Activated CD8-positive, alpha-beta memory T cell treated with anti-CD3 and anti-CD28 coated beads, Interleukin-2, amount 10 ng/mL, durations not matched to agents 7 days and 5 days (primary cell): ENCODE measurements at regions not wholly inside any gene's neighbourhood (a gene's known extent, or its start where the extent isn't known, plus 50 kb on each side); places are given as distances from the start of the nearest gene placed in this dataset.
A peak's percentile ranks its signal among the peaks of the same experiment; 100 is the strongest.

Experiments
- ATAC-seq: fragments of 150-1000 bp; cut with Tn5 transposase; one replicate; pipeline ENCODE4 v1.10.0; 2021; ENCODE audit warnings: moderate library complexity
- CTCF ChIA-PET: fragments of 350-600 bp; sonication (Branson Sonifier 250); formaldehyde crosslinking; loops from one replicate; lab custom pipeline; 2021; ENCODE audit warnings: antibody characterized with exemption; lab: Charles Lee
- DNase-seq: peaks from one replicate; pipeline ENCODE4 v3.0.0-alpha.2; 2020
- H3K27ac Mint-ChIP-seq: one replicate; pipeline ENCODE4 v1.8.0; 2021; ENCODE audit warnings: mild to moderate bottlenecking, mixed read lengths
- H3K27me3 Mint-ChIP-seq: one replicate; pipeline ENCODE4 v1.8.0; 2021; ENCODE audit warnings: mixed read lengths
- H3K36me3 Mint-ChIP-seq: one replicate; pipeline ENCODE4 v1.8.0; 2021; ENCODE audit warnings: mild to moderate bottlenecking, mixed read lengths
- H3K4me1 Mint-ChIP-seq: one replicate; pipeline ENCODE4 v1.8.0; 2021; ENCODE audit warnings: mixed read lengths
- H3K4me3 Mint-ChIP-seq: one replicate; pipeline ENCODE4 v1.8.0; 2021; ENCODE audit warnings: mild to moderate bottlenecking, moderate library complexity, mixed read lengths
- H3K9me3 Mint-ChIP-seq: one replicate; pipeline ENCODE4 v1.8.0; 2022; ENCODE audit warnings: low read depth, mixed read lengths

DNA sequence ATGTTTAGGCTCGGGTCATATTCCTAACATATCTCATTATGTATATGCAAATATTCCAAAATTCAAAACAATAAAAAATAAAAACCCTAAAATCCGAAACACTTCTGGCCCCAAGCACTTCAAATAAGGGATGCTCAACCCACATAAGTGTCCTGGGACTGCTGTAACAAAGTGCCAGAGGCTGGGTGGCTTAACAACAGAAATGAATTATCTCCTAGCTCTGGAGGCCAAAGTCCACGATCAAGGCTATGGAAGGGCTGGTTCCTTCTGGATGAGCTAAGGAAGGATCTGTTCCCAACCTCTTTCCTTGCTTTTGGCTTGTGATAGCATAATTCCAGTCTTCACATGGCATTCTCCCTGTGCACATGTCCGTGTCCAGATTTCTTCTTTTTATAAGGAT lies 181.6 kb upstream of the NFE2L3 start:
- CTCF ChIA-PET: no interaction called here
- Mint-ChIP-seq H3K27me3 (peaks cover 38% of the 10 kb centered on the region), H3K4me3 (no peak overlapping the region), H3K4me1 (peaks cover 26% of the 10 kb centered on the region), H3K27ac (no peak overlapping the region), H3K36me3 (peaks cover 2% of the 10 kb centered on the region), H3K9me3 (no peaks in the 10 kb centered on the region)
- ATAC-seq (no peak), DNase-seq (no peak)

DNA sequence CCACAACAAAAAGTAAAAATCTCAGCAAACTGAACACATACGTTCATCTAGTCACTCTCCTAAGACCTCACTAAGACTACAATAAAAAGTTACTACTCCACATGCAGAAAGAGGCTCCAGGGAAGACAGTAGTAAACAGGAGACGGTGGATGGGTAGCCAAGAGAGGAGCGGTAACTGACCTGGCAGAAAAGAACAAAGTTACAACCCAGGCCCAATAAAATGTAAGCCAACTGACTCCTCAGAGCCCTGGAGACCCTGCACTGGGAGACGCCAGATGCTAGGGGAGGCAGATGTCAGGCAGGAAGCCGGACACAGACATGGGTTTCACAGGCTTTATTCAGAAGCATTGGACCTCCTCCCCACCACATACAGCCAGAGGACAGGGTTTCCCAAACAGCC lies 181.1 kb upstream of the NFE2L3 start:
- no peak overlapping the region for H3K27ac Mint-ChIP-seq
- CTCF ChIA-PET: no interaction called here
- no peak for ATAC-seq
- DNase-seq: no peak
- no peak overlapping the region for H3K4me3 Mint-ChIP-seq
- peaks cover 33% of the 10 kb centered on the region for H3K27me3 Mint-ChIP-seq
- peaks cover 2% of the 10 kb centered on the region for H3K36me3 Mint-ChIP-seq
- peaks cover 26% of the 10 kb centered on the region for H3K4me1 Mint-ChIP-seq
- no peaks in the 10 kb centered on the region for H3K9me3 Mint-ChIP-seq

DNA sequence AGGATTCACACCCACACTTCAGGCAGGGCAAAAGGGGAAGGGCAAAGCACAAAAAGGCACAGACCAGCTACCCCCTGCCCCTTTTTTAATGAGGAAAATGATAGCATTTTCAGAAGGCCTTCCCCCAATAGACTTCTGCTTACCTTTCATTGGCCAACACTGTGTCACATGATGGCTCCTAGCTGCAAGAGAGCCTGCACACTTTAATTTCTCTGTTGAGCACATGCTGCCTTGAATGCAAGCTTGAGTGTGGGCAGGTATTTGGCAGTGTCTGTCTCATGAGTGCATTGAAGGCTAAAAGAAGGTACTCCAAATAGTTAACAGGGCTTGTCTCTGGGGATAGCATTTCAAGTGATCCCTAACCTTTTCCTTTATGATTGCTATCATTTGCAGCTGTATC lies 175.4 kb upstream of the NFE2L3 start:
- Mint-ChIP-seq H3K9me3 (no peaks in the 10 kb centered on the region), H3K36me3 (peaks cover 6% of the 10 kb centered on the region), H3K27me3 (peaks cover 24% of the 10 kb centered on the region), H3K27ac (no peak overlapping the region), H3K4me3 (no peak overlapping the region), H3K4me1 (no peaks in the 10 kb centered on the region)
- ATAC-seq: no peak
- no peak for DNase-seq
- CTCF ChIA-PET: no interaction called here

DNA sequence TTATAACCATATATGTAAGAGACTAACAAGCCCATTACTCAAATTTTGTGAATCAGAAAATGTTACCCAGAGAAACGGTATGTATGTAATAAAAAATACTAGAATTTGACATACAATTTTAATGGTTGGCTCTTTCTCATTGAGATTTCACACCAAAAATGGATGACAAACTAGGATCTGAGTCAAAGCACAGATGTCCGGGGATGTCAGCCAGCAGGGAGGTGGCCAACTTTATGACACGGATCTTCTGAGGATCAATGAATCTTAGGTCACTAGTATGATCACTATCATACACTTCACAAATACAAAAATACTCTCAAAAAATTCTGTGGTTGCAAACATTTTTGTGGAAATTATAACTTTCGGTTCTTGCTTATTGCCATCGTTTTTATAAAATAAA lies 173.5 kb upstream of the NFE2L3 start:
- CTCF ChIA-PET: no interaction called here
- H3K36me3 Mint-ChIP-seq: peaks cover 4% of the 10 kb centered on the region
- no peak overlapping the region for H3K4me3 Mint-ChIP-seq
- peaks cover 15% of the 10 kb centered on the region for H3K27me3 Mint-ChIP-seq
- no peaks in the 10 kb centered on the region for H3K9me3 Mint-ChIP-seq
- DNase-seq: no peak
- no peak overlapping the region for H3K27ac Mint-ChIP-seq
- no peaks in the 10 kb centered on the region for H3K4me1 Mint-ChIP-seq
- ATAC-seq: no peak

DNA sequence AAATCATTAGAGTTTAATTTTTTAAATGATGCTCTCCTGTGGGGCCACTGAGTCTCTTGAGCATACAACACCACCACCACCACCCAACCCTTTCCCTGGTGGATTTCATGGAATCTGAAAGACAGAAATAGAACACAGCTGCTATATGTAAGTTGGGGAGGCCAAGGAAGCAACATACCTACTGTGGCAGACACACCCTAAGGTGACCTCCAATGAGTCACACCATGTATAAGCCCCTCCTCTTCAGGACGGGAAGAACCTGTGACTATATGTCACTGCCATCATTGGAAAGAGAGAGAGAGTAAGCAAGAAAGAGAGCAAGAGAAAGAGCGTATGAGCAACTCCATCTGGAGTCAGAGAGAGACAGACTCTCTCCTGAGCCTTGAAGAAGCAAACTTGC lies 172.4 kb upstream of the NFE2L3 start:
- CTCF ChIA-PET: no interaction called here
- no peak for ATAC-seq

DNA sequence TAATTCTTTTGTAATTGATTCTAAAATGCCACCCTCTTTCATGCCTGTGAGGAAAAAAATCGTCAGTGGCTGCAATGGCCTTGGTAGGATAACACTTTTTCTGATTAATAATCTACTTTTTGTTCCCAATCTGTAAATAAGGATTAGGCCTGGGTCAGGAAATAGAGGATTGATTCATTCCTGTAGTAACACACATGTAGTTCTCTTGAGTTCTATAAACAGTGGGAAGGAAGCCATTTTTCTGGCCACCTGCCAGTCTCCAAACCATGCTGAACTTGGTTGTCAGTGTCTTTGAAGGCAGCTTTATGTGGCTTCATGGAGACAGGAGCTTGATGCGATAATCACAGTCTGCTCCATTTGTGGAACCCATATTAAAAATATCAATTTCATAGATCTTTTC lies 169.3 kb upstream of the NFE2L3 start:
- H3K4me1 Mint-ChIP-seq: peaks cover 9% of the 10 kb centered on the region
- no peak overlapping the region for H3K27ac Mint-ChIP-seq
- H3K9me3 Mint-ChIP-seq: no peaks in the 10 kb centered on the region
- peaks cover 19% of the 10 kb centered on the region for H3K27me3 Mint-ChIP-seq
- no peak overlapping the region for H3K4me3 Mint-ChIP-seq
- H3K36me3 Mint-ChIP-seq: no peaks in the 10 kb centered on the region
- ATAC-seq (no peak), DNase-seq (no peak)
- CTCF ChIA-PET: no interaction called here

More for the DNA sequence above, 172.4 kb upstream of the NFE2L3 start:
- DNase-seq: no peak
- H3K4me3 Mint-ChIP-seq: no peak overlapping the region
- H3K27ac Mint-ChIP-seq: no peak overlapping the region
- no peaks in the 10 kb centered on the region for H3K9me3 Mint-ChIP-seq
- peaks cover 11% of the 10 kb centered on the region for H3K27me3 Mint-ChIP-seq
- H3K4me1 Mint-ChIP-seq: no peaks in the 10 kb centered on the region
- peaks cover 4% of the 10 kb centered on the region for H3K36me3 Mint-ChIP-seq

DNA sequence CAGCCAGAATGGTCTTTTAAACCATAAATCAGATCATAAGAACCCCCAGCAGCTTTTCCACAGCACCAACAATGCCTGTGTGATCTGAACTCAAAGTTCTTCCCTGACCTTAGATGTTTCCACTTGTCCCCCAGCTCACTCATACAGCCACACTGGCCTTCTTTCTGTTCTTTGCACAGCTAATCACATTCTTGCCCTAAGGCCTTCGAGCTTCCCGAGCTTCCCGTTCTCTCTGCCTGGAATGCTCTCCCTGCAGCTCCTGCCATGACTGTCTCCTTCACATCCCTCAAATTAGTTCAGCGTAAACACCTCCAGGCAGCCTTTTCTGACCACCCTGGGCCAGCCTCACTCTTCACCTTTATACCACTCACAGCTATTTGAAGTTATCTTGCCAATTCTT lies 166.8 kb upstream of the NFE2L3 start:
- ATAC-seq (no peak), DNase-seq (no peak)
- H3K9me3 Mint-ChIP-seq: no peaks in the 10 kb centered on the region
- CTCF ChIA-PET: interaction anchor here (1.7 kb wide), 1 partner anchor 17 kb away, joined by 5 read pairs; no protein-coding TSS in a partner anchor
- peaks cover 28% of the 10 kb centered on the region for H3K27me3 Mint-ChIP-seq
- H3K4me1 Mint-ChIP-seq: peaks cover 9% of the 10 kb centered on the region
- H3K27ac Mint-ChIP-seq: no peak overlapping the region
- H3K4me3 Mint-ChIP-seq: no peak overlapping the region
- H3K36me3 Mint-ChIP-seq: no peaks in the 10 kb centered on the region

DNA sequence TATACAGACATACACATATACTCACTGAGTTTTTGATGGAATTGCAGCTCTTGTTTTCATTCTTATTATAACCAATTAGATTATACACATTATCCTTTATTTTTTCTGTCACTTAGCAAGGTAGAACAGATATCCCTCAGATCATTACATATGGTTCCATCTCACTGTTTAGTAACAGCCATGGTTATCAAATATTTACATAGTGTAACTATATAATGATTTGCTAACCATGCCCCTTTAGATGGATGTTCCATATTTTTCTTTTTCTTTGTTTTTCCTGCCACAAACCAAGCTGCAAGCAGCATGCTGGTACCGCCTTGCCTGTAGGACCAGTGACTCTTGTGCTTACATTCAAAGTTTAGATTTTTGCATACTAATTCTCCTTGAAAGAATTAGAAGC lies 163.4 kb upstream of the NFE2L3 start:
- H3K27ac Mint-ChIP-seq: no peak overlapping the region
- H3K36me3 Mint-ChIP-seq: no peaks in the 10 kb centered on the region
- DNase-seq: no peak
- H3K4me3 Mint-ChIP-seq: no peak overlapping the region
- CTCF ChIA-PET: interaction anchor here (1.2 kb wide), 1 partner anchor 90 kb away, joined by 3 read pairs; no protein-coding TSS in a partner anchor
- H3K27me3 Mint-ChIP-seq: peaks cover 32% of the 10 kb centered on the region
- H3K9me3 Mint-ChIP-seq: no peaks in the 10 kb centered on the region
- H3K4me1 Mint-ChIP-seq: peaks cover 9% of the 10 kb centered on the region
- ATAC-seq: no peak

DNA sequence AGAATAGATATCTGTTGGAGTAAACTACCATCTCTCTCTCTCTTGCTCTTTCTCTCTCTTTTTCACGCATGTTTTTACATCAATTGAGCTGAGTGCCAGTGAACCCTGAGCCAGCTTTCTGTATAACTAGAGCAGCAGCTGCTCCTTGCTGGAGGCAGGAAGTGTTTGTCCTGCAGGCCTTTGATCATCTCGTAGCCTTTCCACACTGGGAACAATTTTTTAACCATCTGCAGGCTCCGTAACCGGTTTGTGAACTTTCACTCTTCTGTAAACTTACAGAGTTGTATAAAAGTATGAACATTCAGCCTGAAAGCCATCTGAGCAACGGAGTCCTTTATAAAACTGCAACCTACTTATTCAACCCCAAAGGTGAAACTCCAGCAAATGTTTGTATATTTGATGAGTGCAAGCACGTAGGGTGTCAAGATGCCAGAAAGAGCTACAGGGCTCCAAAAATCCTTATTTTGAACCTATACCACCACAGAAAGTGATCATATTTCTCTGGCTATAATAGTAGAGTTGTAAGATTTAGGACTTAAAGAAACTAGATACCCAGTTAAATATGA lies 162.8 kb upstream of the NFE2L3 start:
- no peak overlapping the region for H3K27ac Mint-ChIP-seq
- no peaks in the 10 kb centered on the region for H3K9me3 Mint-ChIP-seq
- CTCF ChIA-PET: interaction anchor here (0.9 kb wide), 1 partner anchor 90 kb away, joined by 3 read pairs; no protein-coding TSS in a partner anchor
- DNase-seq (no peak), ATAC-seq (no peak)
- H3K36me3 Mint-ChIP-seq: no peaks in the 10 kb centered on the region
- no peak overlapping the region for H3K4me3 Mint-ChIP-seq
- peaks cover 9% of the 10 kb centered on the region for H3K4me1 Mint-ChIP-seq
- H3K27me3 Mint-ChIP-seq: peaks cover 33% of the 10 kb centered on the region

DNA sequence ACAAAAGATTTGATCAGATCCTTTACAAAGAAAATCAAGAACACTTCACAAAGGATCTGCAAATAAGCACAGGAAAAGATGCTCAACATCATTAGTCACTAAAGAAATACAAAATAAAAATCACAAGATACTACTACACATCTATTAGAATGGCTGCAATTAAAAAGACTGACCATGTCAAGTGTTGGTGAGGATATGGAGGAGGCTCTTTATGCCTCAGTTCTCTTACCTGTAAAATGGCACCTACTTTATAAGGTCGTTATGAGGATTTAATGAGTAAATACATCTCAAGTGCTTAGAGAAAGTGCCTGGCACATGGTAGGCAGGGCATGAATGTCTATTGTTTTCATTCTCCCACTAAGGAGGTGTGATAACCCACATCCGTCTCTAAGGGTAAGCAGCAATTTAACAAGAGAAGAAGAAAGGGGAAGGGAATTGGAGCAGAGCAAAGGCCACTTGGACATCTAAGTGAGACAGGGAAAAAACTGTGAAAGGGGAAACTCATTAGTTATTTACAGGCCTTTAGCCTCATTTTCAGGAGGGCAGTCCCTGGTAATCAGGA lies 157.5 kb upstream of the NFE2L3 start:
- no peak overlapping the region for H3K27ac Mint-ChIP-seq
- no peaks in the 10 kb centered on the region for H3K9me3 Mint-ChIP-seq
- no peaks in the 10 kb centered on the region for H3K36me3 Mint-ChIP-seq
- H3K27me3 Mint-ChIP-seq: peaks cover 52% of the 10 kb centered on the region
- H3K4me1 Mint-ChIP-seq: peaks cover 6% of the 10 kb centered on the region
- DNase-seq (no peak), ATAC-seq (peak; percentile 30)
- CTCF ChIA-PET: no interaction called here
- no peak overlapping the region for H3K4me3 Mint-ChIP-seq

DNA sequence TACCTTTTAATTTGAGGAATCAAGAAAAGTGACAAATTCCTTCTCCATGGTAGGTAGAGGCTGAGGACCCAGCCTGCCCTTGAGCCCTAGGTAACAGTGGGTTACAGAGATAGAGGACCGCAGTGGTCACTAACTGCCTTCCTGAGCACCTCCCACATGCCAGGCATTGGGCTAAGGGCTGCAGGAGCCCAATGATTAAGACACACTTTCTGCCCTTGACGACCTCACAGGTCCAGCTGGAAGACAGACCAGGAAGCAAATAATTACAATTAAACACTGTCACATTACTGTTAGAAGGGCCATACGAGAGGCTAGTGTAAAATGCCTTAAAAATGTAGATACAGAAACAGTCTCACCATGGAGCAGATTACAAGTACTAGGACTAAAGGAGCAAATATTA lies 156.8 kb upstream of the NFE2L3 start:
- peaks cover 6% of the 10 kb centered on the region for H3K4me1 Mint-ChIP-seq
- peaks cover 48% of the 10 kb centered on the region for H3K27me3 Mint-ChIP-seq
- no peak overlapping the region for H3K4me3 Mint-ChIP-seq
- no peaks in the 10 kb centered on the region for H3K9me3 Mint-ChIP-seq
- ATAC-seq (no peak), DNase-seq (no peak)
- CTCF ChIA-PET: no interaction called here
- no peaks in the 10 kb centered on the region for H3K36me3 Mint-ChIP-seq
- H3K27ac Mint-ChIP-seq: no peak overlapping the region

DNA sequence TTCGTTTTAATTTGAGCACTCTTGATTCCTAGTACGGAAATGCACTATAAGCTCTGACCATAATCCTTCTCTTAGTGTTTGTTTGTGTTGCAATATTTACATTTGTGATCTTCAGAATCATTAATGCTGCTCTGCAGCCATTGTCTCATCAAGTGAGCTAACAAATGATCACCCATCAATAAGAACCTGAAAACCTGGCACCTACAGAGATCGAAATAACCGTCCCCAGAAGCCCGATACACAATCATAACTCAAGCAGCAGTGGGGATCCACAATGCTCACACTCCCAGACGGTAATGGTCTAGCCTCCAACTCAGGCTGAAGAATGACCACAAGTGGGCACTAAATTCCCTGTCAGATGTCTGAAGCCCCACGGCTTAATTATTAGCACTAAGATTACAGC lies 156.0 kb upstream of the NFE2L3 start:
- no peak for ATAC-seq
- no peak overlapping the region for H3K27ac Mint-ChIP-seq
- H3K4me3 Mint-ChIP-seq: no peak overlapping the region
- peaks cover 6% of the 10 kb centered on the region for H3K4me1 Mint-ChIP-seq
- CTCF ChIA-PET: no interaction called here
- no peak for DNase-seq
- H3K36me3 Mint-ChIP-seq: no peaks in the 10 kb centered on the region
- H3K9me3 Mint-ChIP-seq: no peaks in the 10 kb centered on the region
- H3K27me3 Mint-ChIP-seq: peaks cover 46% of the 10 kb centered on the region

DNA sequence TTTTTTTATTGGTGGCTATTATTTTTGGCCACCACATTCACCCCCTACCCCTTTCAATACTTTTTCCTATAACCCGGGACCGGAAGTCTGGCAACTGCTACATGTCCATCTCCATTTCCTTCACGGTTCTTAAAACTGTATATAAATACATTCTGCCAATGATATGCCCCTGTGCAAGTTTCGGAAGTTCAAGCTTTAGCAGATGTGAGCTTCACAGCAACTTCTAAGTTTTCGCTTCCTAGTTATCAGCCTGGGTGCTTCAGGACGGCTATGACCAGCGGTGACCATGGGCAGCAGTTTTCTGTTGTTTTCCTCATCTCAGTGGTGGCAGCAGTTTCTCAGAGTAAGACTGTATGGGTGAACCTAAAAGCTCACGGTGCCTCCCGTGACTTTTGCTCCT lies 153.5 kb upstream of the NFE2L3 start:
- Mint-ChIP-seq H3K4me1 (peaks cover 6% of the 10 kb centered on the region), H3K27me3 (peaks cover 44% of the 10 kb centered on the region), H3K27ac (no peak overlapping the region), H3K4me3 (no peak overlapping the region), H3K36me3 (no peaks in the 10 kb centered on the region), H3K9me3 (no peaks in the 10 kb centered on the region)
- ATAC-seq: no peak
- no peak for DNase-seq
- CTCF ChIA-PET: no interaction called here

DNA sequence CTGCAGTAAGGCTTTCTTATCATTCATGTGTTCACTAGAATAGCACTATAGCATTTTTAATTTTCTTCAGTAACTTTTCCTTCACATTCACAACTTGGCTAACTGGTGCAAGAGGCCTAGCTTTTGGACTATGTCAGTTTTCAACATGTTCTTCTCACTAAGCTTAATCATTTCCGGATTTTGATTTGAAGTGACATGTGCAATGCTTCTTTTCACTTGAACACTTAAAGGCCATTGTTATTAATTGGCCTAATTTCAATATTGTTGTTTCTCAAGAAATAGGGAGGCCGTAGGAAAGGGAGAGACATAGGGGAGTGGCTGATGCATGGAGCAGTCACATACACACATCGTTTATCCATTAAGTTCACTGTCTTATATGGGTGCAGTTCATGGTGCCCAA lies 151.2 kb upstream of the NFE2L3 start:
- ATAC-seq (no peak), DNase-seq (no peak)
- Mint-ChIP-seq H3K36me3 (no peaks in the 10 kb centered on the region), H3K27ac (no peak overlapping the region), H3K4me1 (no peaks in the 10 kb centered on the region), H3K9me3 (no peaks in the 10 kb centered on the region), H3K4me3 (no peak overlapping the region), H3K27me3 (peaks cover 37% of the 10 kb centered on the region)
- CTCF ChIA-PET: no interaction called here
